Epithelial cell of prostate (primary cell): ENCODE measurements at regions not wholly inside any gene's neighbourhood (a gene's known extent, or its start where the extent isn't known, plus 50 kb on each side); places are given as distances from the start of the nearest gene placed in this dataset.

Experiments
- DNase-seq: peaks from one replicate; pipeline ENCODE4 v3.0.0-alpha.2; 2011; ENCODE audit warnings: low read depth, low spot score
- H3K27ac ChIP-seq: fragments of 450-650 bp; 2 replicates; pipeline ENCODE4 v1.5.1; 2017; ENCODE audit warnings: mild to moderate bottlenecking

DNA sequence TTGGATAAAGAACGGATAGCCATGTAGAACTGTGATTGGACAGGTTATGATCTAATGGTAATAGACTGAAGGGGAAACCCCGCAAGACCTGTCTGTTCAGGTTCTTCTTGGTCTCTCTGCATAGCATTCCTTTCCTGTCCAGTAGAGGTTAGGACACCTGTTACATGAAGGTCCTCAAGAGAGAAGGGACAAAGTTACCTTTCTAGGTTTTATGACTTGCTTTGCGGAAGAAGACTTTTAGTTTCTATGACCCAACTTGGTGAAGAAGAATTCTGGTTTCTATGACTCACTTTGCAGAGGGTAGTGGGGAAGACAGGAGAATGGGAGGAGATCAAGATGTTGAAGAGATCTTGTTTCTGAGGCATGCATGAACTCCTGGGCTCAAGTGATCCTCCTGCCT, 97.9 kb upstream of the C3orf80 start:
- no peak overlapping the region for H3K27ac ChIP-seq
- DNase-seq = no peak

DNA sequence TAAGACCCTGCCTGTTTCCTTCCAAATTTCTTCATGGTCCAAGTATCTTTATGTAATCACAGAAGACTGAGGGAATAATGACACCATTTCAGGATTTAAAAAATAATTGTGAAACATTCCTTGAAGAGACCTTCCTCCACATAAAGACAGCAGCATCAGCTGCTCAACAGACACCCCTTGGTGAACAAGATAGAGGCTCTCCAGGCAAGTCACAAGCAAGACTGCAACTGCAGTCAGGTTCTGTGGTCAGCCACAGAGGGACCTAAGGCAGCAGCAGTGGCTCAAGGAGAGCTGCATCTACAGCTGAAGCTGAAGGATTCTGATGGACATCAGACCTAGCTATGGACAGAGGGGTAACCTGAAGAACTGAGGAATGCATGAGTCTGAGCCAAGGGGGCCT, 97.2 kb upstream of the C3orf80 start:
- H3K27ac ChIP-seq = no peak overlapping the region
- no peak for DNase-seq

DNA sequence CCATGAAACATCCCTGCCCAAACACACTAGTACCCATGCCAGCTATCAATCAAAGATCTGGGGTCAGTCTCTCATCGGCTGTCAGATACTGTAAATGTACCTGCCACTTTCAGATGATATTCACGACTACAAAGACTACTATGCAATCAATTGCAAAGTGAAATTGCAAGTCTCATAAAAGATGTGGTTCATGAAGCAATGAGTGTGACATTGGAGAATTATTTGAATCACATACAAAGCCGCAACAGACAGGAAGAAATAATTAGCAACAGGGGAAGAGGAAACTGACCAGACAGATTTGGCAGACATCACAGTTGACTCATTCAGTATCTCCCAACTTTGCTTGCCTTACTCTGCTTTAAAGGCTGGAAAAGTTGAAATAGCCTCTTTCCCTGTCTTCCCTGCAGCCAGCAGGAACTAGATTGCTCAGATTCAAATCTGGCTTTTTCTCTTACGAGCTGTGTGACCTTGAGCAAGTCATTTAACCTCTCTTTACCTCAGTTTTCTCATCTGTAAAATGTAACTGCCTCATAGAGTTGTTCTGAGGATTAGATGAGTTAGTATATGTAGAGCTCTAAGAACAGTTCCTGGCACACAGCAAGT, 95.7 kb upstream of the C3orf80 start:
- H3K27ac ChIP-seq = peak overlapping the region; percentile 92
- peak; percentile 85 for DNase-seq

DNA sequence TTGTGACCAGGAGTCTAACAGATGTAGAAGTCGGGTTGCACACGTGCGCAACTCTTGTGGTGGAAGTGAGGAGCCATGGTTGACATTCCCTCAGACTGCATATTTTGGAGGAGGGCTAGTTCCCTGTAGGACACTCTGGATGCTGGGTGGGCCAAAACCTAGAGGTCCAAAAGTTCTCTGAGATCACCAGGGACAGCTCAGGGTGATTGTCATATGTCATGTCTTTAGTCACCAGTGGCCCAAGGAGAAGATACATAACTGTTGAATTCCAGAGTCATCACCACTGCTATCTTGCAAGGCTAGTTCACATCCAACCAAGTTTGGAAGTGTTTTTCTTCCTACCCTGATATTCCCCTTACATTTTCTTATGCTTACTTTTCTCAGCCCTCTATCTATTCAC, 95.2 kb upstream of the C3orf80 start:
- DNase-seq = no peak
- H3K27ac ChIP-seq = peak overlapping the region; percentile 92

DNA sequence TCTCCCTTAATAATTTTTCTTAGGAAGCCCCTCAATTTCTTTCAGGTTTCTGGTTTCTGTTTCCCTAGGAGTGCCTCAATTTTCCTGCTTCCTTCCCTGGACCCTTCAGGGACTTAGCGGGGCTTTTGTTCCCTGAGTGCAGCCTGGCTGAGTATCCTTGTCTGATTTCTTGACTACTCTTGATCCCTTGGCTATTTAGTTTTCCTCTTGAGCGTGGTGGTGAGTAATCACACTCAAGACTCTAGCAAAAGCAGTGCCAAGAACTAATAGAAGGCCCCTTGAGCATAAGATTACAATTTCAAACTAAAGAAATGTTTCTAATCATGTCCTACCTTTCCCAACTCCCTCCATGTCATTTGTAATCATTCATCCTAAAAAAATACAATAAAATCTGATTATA, 94.3 kb upstream of the C3orf80 start:
- no peak for DNase-seq
- H3K27ac ChIP-seq = peak overlapping the region; percentile 92

DNA sequence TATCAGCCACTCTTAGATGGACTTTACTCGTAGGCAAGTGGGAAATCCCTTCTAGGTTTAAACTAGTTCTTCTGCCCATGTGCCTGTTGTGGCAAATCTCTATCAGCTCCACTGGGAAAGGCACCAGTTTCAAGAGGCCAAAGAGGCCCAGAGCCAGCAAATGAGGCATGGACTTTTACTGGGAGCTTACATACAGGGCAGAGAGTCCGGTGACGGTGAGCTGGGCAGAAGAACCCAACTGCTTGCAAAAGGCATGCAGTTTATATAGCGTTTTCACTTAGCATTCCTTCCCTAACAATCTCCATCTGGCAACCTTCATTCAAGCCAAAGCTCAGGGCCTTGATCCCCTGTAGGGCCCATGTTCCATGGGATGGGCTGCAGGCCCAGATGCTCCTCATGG, 93.0 kb upstream of the C3orf80 start:
- H3K27ac ChIP-seq = no peak overlapping the region

DNA sequence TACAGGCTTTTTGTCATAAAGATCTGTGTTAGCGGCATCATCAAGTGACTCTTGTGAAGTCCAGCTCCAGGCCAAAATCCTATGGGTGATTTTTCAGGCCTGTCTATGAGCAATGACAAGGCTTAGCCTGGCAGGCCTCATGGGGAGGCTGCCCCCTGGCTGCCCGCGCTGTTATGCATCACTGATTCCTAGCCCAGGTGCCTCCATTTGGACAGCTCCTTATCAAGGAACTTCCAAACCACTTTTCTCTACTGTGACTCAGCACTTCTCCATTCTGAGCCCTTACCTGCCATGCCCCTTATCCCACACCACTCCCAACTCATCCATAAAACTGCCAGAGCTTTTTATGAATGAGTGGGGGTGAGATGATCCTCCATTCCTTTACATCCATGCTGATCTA, 91.5 kb upstream of the C3orf80 start:
- no peak overlapping the region for H3K27ac ChIP-seq
- DNase-seq = no peak

More for the DNA sequence above, 93.0 kb upstream of the C3orf80 start:
- no peak for DNase-seq

DNA sequence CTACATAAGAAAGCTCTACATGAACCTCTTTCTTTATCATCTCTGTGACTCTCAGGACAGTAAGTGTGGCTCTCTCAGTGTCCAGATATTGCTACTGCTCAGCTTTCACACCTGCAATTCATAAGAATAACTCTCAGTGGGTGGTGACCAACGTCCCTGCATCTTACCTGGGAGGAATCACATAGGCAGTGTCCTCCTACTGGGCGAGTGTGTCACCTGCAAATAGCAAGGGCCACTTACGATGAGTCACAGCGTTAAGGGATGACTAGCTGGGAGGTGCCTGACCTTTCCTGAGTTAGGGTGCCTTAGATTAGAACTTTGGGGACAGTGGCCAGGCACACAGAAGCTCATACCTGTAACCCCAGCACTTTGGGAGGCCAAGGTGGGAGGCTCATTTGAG, 90.8 kb upstream of the C3orf80 start:
- H3K27ac ChIP-seq = no peak overlapping the region
- no peak for DNase-seq

DNA sequence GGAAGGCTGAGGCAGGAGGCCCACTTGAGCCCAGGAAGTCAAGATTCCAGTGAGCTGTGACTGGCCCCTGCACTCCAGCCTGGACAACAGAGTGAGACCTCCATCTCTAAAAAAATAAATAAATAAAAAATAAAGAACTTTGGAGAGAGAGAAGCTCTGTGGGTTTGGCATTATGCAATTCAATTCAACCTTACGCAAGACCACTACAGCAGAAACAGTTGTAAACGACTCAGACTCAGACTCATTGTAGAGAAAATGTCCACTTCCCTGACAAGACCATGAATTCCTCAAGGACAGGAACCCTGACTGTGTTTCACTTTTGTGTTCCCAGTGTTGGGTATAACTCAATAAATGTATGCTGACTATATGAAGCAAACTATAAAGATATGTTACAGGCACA, 90.3 kb upstream of the C3orf80 start:
- H3K27ac ChIP-seq = no peak overlapping the region
- DNase-seq = no peak

DNA sequence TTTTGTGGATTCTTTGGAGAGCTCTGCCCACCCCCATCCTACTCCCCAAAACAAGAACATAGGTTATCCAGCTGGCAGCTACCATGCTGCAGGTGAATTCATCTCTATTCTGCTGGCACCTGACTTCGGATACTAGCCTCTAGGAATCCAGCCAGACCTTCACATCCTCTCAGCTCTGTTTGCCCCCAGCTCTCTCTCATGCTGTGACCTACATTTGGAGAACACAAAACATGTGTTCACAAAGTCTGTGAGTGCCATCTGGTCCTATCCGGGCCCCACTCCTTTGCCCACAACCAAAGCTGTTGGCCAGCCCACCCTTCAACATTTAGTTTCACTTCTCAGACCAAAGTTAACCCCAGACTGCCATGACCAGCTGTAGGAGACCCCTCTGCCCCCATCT, 89.4 kb upstream of the C3orf80 start:
- no peak overlapping the region for H3K27ac ChIP-seq
- DNase-seq = no peak

DNA sequence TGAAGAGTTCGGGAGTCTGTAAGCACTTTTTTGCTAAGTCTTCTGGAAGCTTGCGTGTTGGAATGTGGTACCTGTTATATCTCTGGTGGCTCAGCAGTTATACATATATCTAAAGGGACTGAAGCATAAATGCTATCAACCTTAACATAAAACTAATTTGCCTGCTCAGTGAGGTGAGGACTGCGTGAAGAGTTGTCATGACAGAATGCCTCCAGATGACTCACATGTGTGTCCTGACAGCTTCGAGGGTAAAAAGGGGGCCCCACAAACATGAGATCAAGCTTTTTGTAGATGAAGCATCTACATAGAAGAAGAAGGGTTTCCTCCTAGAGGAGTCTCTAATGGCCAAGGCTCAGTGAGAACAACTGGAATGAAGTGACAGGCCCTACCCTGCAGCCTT, 88.8 kb upstream of the C3orf80 start:
- H3K27ac ChIP-seq = no peak overlapping the region
- no peak for DNase-seq

DNA sequence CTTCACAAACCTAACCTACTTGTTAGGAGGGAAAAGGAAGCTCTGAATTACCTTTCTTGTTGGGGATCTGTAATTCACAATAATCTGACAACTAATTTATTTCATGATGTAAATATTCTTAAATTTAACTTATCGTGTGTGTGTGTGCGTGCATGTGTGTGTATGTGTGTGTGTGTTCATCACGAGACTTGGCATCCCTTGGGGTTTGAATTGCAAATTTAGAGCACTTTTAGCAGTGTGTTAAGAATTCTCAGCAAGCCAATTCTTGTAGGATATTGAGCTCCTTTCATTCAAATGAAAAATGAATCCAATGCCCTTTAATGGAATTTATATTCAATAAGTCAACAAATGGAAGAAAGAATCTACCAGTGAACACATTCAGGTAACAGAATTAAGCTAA, 85.9 kb upstream of the C3orf80 start:
- DNase-seq = no peak
- H3K27ac ChIP-seq = no peak overlapping the region

DNA sequence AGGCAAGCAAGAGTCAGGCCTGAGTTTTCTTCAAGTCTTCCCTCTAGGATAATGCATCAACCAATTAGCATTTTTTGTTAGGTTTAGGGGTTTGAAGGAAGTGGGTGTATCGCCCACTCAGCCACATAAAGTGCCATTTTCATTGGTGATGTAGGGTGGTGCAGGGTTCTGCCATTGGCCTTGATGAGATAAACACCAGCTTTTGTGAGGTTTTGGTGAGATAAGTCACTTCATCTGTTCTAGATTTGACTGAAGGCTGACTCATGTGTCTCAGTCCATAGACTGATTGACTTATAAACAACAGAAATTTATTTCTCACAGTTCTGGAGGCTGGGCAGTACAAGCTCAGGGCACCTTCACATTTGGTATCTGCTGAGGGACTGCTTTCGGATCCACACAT, 84.5 kb upstream of the C3orf80 start:
- H3K27ac ChIP-seq = no peak overlapping the region
- DNase-seq = no peak

DNA sequence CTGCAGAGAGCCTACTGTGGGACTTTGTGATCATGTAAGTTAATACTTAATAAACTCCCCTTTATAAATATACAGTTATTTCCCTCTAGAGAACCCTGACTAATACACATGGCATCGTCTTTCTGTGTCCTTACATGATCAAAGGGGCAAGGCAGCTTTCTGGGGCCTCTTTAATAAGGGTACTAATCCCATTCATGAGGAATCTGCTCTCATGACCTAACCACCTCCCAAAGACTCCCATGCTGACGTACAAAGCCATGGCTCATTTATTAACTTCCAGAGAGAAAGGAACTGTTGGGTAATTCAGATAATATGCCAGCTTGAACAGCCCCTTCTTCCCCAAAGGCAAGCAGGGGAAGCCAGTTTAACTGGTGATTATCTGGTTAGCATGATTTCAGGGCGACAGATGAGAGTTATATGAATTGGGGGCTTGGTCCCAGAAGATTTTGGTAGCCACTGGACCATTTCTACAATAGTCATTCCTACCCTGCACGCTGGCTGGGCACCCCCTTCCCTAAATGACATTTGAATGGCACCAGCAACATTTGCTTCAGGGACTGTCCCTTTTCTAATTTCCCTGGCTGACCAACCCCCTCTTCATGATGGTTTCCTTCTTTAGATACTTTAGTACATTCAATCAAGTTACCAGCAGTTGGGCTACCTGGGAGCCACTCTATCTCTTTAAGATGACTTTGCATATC, 83.6 kb upstream of the C3orf80 start:
- DNase-seq = no peak
- H3K27ac ChIP-seq = no peak overlapping the region

DNA sequence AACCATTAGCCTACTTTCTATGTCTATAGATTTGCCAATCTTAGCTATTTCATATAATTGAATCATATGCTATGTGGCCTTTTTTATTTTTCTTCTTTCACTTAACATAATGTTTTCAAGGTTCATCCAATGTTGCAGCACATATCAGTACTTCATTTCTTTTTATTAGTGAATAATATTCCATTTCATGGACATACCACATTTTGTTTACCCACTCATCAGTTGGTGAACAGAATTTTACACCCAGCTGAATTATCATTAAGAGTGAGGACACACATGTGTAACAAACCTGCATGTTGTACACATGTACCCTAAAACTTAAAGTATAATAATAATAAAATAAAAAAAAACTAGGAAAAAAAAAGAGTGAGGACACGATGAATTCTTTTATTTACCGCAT, 81.7 kb upstream of the C3orf80 start:
- H3K27ac ChIP-seq = no peak overlapping the region
- no peak for DNase-seq

DNA sequence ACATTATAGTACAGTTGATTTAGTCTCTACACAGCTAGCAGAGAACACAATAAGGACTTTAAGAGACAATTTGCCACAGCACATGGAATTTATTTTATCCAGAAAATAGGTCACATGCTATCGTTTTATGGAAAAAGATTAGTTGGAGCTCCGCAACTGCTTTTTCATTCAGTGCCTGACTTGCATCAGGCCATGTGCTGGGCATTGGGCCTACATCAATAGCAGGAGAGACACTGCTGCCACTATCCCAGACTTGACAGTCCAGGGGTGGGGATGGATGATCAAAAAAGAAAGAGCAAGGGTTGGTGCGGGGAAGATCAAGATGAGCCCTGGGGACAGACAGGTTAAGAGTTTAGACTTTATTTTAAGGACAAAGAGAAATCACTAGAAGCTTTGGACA, 75.2 kb upstream of the C3orf80 start:
- DNase-seq = no peak
- H3K27ac ChIP-seq = no peak overlapping the region

DNA sequence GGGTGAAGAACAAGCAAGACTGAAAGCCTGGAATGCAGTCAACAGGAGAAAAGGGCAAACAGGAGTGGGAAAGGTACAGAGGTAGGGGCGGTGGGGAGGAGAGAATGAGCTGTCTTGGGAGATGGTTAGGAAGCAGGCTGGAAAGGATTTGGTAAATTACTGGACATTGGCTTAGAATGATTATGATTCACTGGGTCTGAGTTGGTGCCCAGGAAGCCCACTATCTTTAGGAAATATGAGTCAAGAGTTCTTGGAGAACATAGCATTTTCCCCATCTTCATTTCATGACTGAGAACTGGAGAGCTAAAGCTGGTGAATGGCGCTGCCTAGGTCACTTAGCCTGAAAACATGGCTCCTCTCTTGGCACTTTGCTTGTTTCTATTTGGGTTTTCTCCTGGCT, 74.7 kb upstream of the C3orf80 start:
- no peak for DNase-seq

DNA sequence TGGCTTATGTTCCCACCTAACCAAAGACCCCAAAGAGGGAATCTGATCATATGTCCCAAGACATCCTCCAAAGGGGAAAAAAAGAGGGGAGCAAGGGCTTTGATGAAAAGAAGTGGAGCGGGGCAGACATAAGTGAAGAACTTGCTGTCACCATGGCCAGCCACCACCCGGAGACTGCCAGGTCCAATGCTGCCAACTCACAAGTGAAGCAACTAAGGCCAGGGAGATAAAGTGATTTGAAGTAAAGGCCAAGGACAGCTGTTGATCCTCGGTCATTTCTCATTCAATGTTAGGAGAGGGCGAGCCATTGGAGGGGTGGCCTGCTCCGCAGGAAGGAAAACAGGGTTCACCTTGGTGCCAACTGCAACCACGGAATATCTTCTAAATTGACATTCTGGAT, 72.6 kb upstream of the C3orf80 start:
- no peak for DNase-seq
- H3K27ac ChIP-seq = no peak overlapping the region

More for the DNA sequence above, 74.7 kb upstream of the C3orf80 start:
- H3K27ac ChIP-seq = no peak overlapping the region

DNA sequence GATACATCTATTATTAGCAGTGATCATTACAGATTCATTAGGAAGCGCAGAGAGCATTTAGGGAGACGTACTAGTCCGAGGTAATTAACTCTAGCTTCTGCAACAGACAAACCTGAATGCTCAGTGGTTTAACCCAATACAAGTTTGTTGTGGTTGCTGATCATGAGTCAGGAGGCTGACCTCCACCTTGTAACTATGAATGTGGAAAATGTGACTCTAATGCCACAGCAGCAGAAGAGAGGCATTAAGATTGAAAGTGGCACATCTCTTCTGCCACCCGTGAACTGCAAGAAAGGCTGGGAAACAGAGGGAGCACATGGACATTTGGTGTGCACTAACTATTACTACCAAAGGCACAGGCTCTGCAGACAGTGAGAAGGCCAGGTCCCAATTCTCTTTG, 71.2 kb upstream of the C3orf80 start:
- H3K27ac ChIP-seq = no peak overlapping the region
- DNase-seq = no peak

DNA sequence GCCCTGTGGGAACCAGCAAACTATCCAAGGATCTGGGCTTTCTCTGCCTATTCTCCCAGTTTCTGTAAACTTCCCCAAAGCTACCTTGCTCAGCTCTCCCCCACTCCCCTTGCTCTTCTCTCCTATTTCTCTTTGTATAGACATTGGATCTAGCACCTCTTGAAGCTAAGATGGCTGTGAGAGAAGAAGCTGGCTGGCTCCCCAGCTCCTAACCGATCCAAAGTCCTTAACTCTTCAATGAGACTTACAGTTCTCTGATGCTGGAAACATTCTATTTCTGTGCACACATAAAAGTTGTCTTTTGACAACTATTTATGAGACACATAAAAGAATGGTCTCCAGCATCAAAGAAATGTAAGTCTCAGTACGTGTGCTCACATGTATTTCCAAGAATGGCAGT, 70.6 kb upstream of the C3orf80 start:
- no peak overlapping the region for H3K27ac ChIP-seq
- DNase-seq = no peak

DNA sequence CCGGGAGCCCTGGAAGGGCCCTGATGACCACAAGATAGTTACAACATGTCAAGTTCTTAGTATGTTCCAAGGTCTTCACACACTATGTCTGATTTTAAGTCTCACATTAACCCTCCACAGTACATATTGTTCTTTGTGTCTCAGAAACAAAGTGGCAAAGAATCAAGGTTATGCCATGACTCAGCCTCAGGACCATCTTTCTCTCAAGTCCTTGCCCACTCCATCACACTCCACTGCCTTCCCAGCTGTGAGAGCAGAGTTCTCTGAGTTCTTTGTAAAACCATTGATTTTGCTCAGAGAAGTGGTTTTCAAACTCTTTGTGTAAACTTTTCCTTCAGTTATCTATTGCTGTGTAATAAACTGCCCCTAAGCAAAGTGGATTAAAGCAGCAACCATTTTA, 67.9 kb upstream of the C3orf80 start:
- no peak for DNase-seq
- H3K27ac ChIP-seq = no peak overlapping the region

DNA sequence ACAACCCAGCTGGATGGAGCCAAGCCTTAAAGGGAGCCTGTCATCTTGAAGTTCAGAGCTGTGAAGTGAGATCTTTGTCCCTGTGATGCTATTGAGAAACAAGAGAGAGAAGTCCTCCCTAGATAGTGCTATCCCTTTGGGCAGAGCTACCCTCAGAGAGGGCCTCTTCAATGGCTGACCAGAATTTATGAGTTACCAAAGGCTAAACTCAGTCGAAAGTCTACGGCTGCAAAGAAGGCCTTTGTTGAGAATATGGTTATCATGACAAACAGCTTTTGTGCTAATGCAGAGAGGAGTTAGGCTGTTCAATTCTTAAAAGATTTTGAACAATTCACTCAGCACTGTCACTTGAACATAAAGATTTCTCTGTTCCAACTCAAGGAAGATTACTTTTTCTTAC, 65.9 kb upstream of the C3orf80 start:
- DNase-seq = no peak
- H3K27ac ChIP-seq = no peak overlapping the region
